Activated CD4-positive, alpha-beta T cell treated with anti-CD3 and anti-CD28 coated beads, Interleukin-2, amount 10 ng/mL, durations not matched to agents 7 days and 5 days (primary cell): ENCODE measurements at regions not wholly inside any gene's neighbourhood (a gene's known extent, or its start where the extent isn't known, plus 50 kb on each side); places are given as distances from the start of the nearest gene placed in this dataset.

Source experiments
- CTCF ChIA-PET: fragments of 350-600 bp; sonication (Branson Sonifier 250); formaldehyde crosslinking; loops from one replicate; lab custom pipeline; 2021; ENCODE audit warnings: antibody characterized with exemption; lab: Charles Lee
- POLR2A ChIA-PET: fragments of 350-600 bp; sonication (Branson Sonifier 250); formaldehyde crosslinking; loops from one replicate; lab custom pipeline; 2021; ENCODE audit warnings: antibody characterized with exemption; lab: Charles Lee
- DNase-seq: peaks from one replicate; pipeline ENCODE4 v3.0.0-alpha.2; 2020
- H3K27ac Mint-ChIP-seq: one replicate; pipeline ENCODE4 v1.8.0; 2021; ENCODE audit warnings: mild to moderate bottlenecking, moderate library complexity, mixed read lengths
- H3K27me3 Mint-ChIP-seq: one replicate; pipeline ENCODE4 v1.8.0; 2021; ENCODE audit warnings: mixed read lengths
- H3K36me3 Mint-ChIP-seq: one replicate; pipeline ENCODE4 v1.8.0; 2021; ENCODE audit warnings: low read depth, mixed read lengths
- H3K4me1 Mint-ChIP-seq: one replicate; pipeline ENCODE4 v1.8.0; 2021; ENCODE audit warnings: mixed read lengths
- H3K4me3 Mint-ChIP-seq: one replicate; pipeline ENCODE4 v1.8.0; 2021; ENCODE audit warnings: mild to moderate bottlenecking, moderate library complexity, mixed read lengths
- H3K9me3 Mint-ChIP-seq: one replicate; pipeline ENCODE4 v1.8.0; 2021; ENCODE audit warnings: mixed read lengths

DNA sequence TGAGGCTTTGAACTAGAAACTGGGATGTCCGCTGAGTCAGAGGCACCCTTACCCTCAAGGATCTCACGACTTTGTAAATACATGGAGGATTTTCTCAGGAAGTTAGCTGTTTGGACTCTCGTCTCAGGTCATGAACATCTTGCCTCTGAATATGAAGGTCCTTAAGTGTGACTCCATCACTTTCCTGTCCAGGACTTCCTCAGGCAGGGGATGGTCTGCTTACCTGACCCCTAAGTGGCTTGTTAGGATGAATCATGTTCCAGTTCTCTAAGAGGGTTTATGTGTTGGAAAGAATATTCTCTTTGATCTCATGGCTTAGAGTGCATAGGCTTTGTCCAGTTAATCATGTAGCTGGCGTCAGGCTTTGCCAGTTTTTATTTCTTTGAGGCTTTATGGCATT lies 511.7 kb upstream of the KLF4 start:
- Mint-ChIP-seq H3K4me1 (no peaks in the 10 kb centered on the region), H3K27me3 (no peaks in the 10 kb centered on the region), H3K9me3 (peaks cover 4% of the 10 kb centered on the region), H3K27ac (no peak overlapping the region), H3K4me3 (no peak overlapping the region), H3K36me3 (no peaks in the 10 kb centered on the region)
- POLR2A ChIA-PET = no interaction called here
- no peak for DNase-seq
- CTCF ChIA-PET = interaction anchor here (0.6 kb wide), 1 partner anchor 70 kb away, joined by 3 read pairs; no protein-coding TSS in a partner anchor

DNA sequence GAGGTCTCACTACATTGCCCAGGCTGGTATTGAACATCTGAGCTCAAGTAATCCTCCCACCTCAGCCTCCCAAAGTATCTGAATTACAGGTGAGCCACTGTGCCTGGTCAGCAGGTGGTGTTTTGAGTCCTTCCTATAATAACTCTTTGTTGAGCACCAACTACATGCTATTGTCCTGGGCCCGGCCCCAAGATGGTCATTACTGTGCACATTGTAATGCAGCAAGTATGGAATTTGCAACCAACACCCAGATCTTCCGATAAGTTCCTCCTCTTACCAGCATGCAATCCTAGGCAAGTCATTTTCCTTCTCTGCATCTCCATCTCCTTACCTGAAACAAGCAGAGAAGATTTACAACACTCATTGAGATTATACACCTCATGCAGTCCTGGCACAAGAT lies 510.3 kb upstream of the KLF4 start:
- no peak for DNase-seq
- H3K4me3 Mint-ChIP-seq = no peak overlapping the region
- no peaks in the 10 kb centered on the region for H3K27me3 Mint-ChIP-seq
- no peak overlapping the region for H3K27ac Mint-ChIP-seq
- peaks cover 4% of the 10 kb centered on the region for H3K9me3 Mint-ChIP-seq
- H3K36me3 Mint-ChIP-seq = no peaks in the 10 kb centered on the region
- ChIA-PET CTCF (no interaction called here), POLR2A (no interaction called here)
- H3K4me1 Mint-ChIP-seq = no peaks in the 10 kb centered on the region

DNA sequence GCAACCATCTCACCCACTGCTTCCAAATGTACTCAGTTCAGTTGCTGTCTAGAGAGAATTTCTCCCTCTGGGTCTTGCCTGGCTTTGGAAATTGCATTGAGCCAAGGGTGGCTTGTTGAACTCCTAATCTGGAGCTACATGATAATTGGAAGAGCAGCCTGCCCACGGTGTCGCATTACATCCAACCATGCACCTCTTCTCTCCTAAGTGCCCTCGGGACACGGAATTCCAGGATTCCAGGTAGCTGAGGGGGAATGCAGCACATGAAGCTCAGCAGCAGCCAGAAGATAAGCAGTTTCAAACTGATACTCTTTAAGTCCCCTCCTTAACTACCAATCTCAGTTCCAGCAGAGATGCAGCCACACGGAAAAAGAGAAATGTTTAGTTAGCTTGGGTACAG lies 509.4 kb upstream of the KLF4 start:
- no peak for DNase-seq
- Mint-ChIP-seq H3K4me1 (no peaks in the 10 kb centered on the region), H3K27me3 (no peaks in the 10 kb centered on the region), H3K9me3 (peaks cover 4% of the 10 kb centered on the region), H3K36me3 (no peaks in the 10 kb centered on the region), H3K27ac (no peak overlapping the region), H3K4me3 (no peak overlapping the region)
- CTCF ChIA-PET = no interaction called here
- POLR2A ChIA-PET = no interaction called here

DNA sequence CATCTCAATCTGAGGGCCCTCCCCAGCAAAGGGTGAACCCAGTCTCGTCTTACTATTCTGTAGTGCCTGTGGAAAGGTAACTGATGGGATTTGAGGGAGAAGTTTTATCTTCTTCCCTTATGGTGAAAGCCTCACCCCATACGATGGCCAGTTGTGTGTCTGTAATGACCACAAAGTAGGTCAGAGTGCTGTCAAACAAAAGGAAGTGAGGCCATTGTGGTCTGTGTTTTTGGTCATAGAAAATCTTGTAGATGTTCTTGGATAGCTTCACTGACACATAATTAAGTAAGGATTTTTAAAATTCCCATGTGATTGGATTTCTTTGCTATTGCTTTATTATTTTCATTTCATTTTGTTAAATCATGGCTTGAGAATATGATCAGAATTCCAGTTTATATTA lies 505.1 kb upstream of the KLF4 start:
- POLR2A ChIA-PET = no interaction called here
- Mint-ChIP-seq H3K27me3 (no peaks in the 10 kb centered on the region), H3K4me1 (no peaks in the 10 kb centered on the region), H3K9me3 (no peaks in the 10 kb centered on the region), H3K36me3 (no peaks in the 10 kb centered on the region), H3K4me3 (no peak overlapping the region), H3K27ac (no peak overlapping the region)
- no peak for DNase-seq
- CTCF ChIA-PET = no interaction called here

DNA sequence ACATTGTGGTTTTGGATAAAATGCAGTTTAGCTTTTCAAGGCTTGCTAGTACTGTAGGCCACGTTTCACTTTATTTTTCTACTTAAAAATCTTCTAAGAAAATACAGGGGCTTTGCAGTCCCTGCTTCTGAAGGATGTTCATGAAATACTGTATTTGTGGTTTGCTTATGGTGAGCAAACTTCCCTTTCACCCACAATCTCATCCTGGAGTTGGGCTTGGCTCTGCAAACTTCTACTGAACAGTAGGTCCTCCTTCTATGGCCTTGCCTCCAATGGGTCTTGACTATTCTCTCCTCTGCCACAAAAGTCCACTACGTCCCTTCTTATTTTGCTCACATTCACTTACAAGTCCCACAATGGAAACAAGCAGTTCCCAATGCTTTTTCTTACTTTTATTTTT lies 502.7 kb upstream of the KLF4 start:
- no peak for DNase-seq
- ChIA-PET POLR2A (no interaction called here), CTCF (no interaction called here)
- Mint-ChIP-seq H3K9me3 (no peaks in the 10 kb centered on the region), H3K4me1 (no peaks in the 10 kb centered on the region), H3K27ac (no peak overlapping the region), H3K4me3 (no peak overlapping the region), H3K36me3 (no peaks in the 10 kb centered on the region), H3K27me3 (no peaks in the 10 kb centered on the region)

DNA sequence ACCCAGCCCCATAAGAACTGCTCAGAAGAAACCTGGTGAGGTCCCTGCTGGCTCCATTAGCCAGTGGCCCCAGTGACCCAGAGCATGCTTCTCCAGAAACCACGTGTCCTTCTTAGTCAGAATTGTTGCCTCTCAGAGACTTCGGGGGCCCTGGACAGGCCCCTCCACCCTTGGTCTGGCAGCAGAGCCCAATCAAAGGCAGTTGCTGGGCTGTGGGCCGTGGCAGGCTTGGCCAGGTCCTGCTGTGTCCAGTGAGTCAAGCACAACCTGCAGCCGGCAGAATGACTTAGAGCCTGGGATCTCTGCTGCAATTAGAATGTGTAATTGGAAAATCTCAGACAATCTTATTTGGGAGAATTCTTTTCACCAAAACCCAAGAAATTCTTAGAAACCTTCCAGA lies 502.0 kb upstream of the KLF4 start:
- Mint-ChIP-seq H3K4me1 (no peaks in the 10 kb centered on the region), H3K36me3 (no peaks in the 10 kb centered on the region), H3K4me3 (no peak overlapping the region), H3K27ac (no peak overlapping the region), H3K9me3 (no peaks in the 10 kb centered on the region), H3K27me3 (no peaks in the 10 kb centered on the region)
- no peak for DNase-seq
- POLR2A ChIA-PET = no interaction called here
- CTCF ChIA-PET = no interaction called here

DNA sequence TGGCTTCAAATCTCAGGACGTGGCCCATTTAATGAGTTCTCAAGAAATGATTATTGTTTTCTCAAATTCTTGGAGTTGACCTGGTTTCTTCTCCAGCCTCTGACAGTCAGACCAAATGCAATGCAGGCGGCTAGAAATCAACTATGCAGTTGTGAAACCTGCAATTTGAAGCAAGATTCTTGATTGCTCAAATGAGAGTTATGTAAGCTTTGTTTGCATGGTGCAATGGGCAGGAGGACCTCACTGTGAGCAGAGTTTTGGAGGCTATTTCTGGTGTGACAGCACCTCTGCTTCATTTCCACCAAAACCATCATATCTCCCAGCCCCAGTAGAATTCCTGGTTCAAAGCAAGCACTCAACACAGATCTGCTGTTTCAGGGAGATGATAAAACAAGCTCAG lies 500.0 kb upstream of the KLF4 start:
- DNase-seq = no peak
- Mint-ChIP-seq H3K4me3 (no peak overlapping the region), H3K4me1 (no peaks in the 10 kb centered on the region), H3K27me3 (no peaks in the 10 kb centered on the region), H3K9me3 (no peaks in the 10 kb centered on the region), H3K36me3 (no peaks in the 10 kb centered on the region), H3K27ac (no peak overlapping the region)
- ChIA-PET POLR2A (no interaction called here), CTCF (no interaction called here)

DNA sequence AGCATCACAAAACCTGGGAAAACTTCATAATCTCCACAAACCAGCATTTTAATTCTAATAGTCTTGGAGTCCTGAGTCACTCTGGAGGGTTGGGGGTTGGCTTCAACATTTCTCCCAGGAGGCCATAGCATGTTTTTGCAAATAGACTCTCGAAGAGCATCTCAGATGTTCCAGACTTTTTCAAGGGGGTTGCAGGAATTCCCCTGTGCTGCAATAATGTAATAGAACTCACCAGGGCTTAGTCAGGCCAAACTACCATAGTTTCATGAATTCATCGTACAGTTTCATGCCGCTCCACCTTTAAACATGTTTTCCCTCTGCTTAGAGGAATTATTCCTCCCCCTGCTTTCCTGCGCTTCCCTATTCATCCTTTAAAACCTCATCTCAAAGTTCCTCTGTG lies 499.5 kb upstream of the KLF4 start:
- Mint-ChIP-seq H3K36me3 (no peaks in the 10 kb centered on the region), H3K27ac (no peak overlapping the region), H3K27me3 (no peaks in the 10 kb centered on the region), H3K9me3 (no peaks in the 10 kb centered on the region), H3K4me1 (no peaks in the 10 kb centered on the region), H3K4me3 (no peak overlapping the region)
- no peak for DNase-seq
- POLR2A ChIA-PET = no interaction called here
- CTCF ChIA-PET = no interaction called here

DNA sequence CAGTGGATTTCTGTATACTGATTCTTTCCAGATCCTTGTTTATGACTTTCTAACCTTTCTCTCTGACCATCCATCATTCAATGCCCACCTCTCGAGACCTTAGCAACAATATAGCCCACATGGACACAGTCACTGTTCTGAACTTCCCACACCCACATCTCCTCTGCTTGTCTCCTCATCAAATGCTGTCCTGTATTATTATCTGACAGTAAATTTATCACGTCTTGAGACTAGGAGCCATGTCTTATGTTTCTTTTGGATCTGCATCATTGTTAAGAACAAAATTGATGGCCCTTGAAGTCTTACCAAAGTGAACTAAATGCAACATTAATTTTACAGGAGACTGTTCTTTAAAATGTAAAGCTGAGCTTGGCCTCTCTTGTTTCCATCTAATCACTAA lies 495.4 kb upstream of the KLF4 start:
- ChIA-PET CTCF (no interaction called here), POLR2A (no interaction called here)
- Mint-ChIP-seq H3K4me1 (no peaks in the 10 kb centered on the region), H3K27ac (no peak overlapping the region), H3K4me3 (no peak overlapping the region), H3K27me3 (no peaks in the 10 kb centered on the region), H3K9me3 (no peaks in the 10 kb centered on the region), H3K36me3 (no peaks in the 10 kb centered on the region)
- no peak for DNase-seq

DNA sequence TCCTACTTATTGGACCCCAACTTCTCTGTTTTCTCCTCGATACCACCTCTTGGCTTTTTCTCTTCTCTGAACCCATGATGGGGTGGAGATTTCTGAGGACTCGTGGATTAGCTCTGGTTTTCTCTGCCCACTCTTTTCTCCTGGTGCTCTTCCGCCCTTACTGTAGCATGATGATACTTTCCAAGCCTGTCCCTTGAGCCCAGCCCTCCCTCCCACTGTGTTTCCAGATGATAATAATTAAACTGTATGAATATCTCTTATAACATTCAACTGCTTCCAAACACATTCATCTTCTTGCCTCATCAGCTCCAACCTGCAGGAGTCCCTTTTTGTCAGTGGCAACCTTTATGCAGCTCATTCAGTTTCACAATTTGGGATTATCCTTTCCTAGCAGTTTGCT lies 494.2 kb upstream of the KLF4 start:
- no peak for DNase-seq
- Mint-ChIP-seq H3K9me3 (no peaks in the 10 kb centered on the region), H3K36me3 (no peaks in the 10 kb centered on the region), H3K27me3 (no peaks in the 10 kb centered on the region), H3K27ac (no peak overlapping the region), H3K4me3 (no peak overlapping the region), H3K4me1 (no peaks in the 10 kb centered on the region)
- CTCF ChIA-PET = no interaction called here
- POLR2A ChIA-PET = no interaction called here

DNA sequence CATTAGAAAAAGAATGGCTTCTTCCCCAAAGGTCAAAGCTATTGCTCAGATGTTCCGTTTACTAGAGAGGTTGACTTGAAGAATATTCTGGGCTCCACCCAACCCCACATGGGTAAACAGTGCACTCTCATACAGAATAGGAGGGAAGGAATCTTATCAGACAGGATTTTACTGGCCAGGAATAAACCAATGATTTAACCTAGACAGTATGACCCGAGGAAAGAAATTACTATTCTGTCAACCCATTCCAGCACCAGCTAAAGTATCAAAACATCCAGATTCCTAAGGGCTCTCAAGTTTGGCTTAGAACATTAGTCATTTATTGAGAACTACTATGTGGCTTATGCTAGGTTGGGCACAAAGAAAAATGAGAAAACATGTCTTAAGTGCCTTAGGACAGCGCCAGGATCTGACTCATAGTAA lies 493.6 kb upstream of the KLF4 start:
- CTCF ChIA-PET = no interaction called here
- no peaks in the 10 kb centered on the region for H3K27me3 Mint-ChIP-seq
- H3K9me3 Mint-ChIP-seq = no peaks in the 10 kb centered on the region
- no peak for DNase-seq
- POLR2A ChIA-PET = no interaction called here
- H3K27ac Mint-ChIP-seq = no peak overlapping the region
- H3K4me1 Mint-ChIP-seq = no peaks in the 10 kb centered on the region
- no peaks in the 10 kb centered on the region for H3K36me3 Mint-ChIP-seq
- H3K4me3 Mint-ChIP-seq = no peak overlapping the region

DNA sequence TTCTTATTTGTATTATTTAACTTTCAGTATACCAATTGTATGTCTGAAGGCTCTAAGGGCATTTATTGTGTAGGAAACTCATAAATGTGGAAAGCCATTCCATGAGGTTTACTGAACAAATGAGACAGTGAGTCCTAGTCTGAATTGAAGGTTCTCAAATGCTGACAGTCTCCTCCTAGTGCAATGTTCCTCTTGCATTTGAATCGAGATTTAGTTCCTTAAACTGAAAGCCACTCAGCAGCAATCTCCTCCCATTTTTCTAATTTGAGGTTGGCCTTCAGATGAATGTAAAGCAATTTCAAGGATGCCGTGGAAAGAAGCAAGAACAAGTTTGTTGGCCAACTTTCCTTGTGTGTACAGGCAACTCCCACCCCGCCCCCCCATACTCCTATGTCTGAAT lies 493.2 kb upstream of the KLF4 start:
- POLR2A ChIA-PET = no interaction called here
- Mint-ChIP-seq H3K4me3 (no peak overlapping the region), H3K27ac (no peak overlapping the region), H3K9me3 (no peaks in the 10 kb centered on the region), H3K36me3 (no peaks in the 10 kb centered on the region), H3K4me1 (no peaks in the 10 kb centered on the region), H3K27me3 (no peaks in the 10 kb centered on the region)
- CTCF ChIA-PET = no interaction called here
- DNase-seq = no peak

DNA sequence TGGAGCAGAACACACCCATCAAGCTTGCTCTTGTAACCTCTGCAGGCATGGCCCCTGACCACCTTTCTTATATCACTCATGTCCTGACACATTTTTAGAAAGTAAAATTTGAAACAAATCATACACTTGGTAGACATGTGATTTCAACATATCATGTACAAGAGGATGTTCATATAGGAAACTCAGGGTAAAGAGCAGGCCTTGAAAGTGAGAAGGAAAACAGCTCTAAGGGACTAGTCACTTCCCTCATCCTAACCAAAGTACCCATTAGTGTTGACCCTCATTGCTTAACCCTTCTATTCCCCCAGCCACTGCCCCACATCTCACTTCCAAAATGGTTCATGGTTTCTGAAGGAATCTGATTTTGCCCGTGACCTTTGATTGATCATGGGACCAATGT lies 492.4 kb upstream of the KLF4 start:
- Mint-ChIP-seq H3K27me3 (no peaks in the 10 kb centered on the region), H3K36me3 (no peaks in the 10 kb centered on the region), H3K9me3 (no peaks in the 10 kb centered on the region), H3K4me1 (no peaks in the 10 kb centered on the region), H3K4me3 (no peak overlapping the region), H3K27ac (no peak overlapping the region)
- ChIA-PET POLR2A (no interaction called here), CTCF (no interaction called here)
- DNase-seq = no peak

DNA sequence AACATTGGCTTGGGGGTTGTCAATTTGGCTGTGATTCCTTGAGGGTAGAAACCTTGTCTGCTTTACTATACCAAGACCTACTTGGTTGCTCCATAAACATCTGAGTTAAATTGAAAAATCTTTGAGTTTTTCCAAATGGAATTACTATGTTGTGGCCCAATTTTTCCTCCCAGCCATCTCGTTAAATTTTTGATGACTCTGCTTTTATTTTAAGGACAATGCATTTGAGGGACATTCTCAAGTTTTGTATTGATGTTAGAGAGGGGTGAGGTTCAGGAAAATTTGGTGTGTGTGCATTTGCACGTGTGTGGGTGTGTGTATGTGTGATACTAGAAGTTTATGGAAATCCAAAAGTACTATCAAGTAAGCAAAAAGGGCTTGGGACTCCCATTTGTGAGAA lies 491.4 kb upstream of the KLF4 start:
- DNase-seq = no peak
- H3K36me3 Mint-ChIP-seq = no peaks in the 10 kb centered on the region
- ChIA-PET POLR2A (no interaction called here), CTCF (no interaction called here)
- H3K9me3 Mint-ChIP-seq = peaks cover 4% of the 10 kb centered on the region
- H3K4me3 Mint-ChIP-seq = no peak overlapping the region
- no peaks in the 10 kb centered on the region for H3K27me3 Mint-ChIP-seq
- no peaks in the 10 kb centered on the region for H3K4me1 Mint-ChIP-seq
- H3K27ac Mint-ChIP-seq = no peak overlapping the region

DNA sequence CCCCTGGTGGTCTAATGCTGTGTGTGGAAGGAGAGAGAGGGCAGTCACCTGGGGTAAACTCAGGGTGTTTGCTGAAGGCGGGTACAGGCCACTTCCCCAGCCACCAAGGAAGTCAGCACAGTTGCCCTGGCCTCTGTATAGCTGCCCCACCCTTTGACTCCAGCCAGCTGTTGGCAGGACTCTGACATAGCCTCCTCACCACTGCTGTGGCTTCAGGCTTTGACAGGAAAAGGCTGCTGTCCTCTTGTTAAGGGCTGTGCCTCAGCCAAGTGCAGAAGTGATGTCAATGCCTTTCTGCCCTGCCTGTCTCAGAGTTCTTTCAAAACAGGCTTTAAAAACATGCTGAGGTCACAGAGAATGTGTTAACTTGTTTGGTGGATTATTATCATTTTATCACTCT lies 487.2 kb upstream of the KLF4 start:
- H3K9me3 Mint-ChIP-seq = peaks cover 4% of the 10 kb centered on the region

More for the DNA sequence above, 487.2 kb upstream of the KLF4 start:
- H3K27me3 Mint-ChIP-seq = no peaks in the 10 kb centered on the region
- ChIA-PET POLR2A (no interaction called here), CTCF (no interaction called here)
- no peaks in the 10 kb centered on the region for H3K36me3 Mint-ChIP-seq
- H3K4me3 Mint-ChIP-seq = no peak overlapping the region
- H3K27ac Mint-ChIP-seq = no peak overlapping the region
- H3K4me1 Mint-ChIP-seq = no peaks in the 10 kb centered on the region
- DNase-seq = no peak
